PC-9 (cell line): ENCODE measurements at regions not wholly inside any gene's neighbourhood (a gene's known extent, or its start where the extent isn't known, plus 50 kb on each side); places are given as distances from the start of the nearest gene placed in this dataset.

Experiments used
- BruUV-seq: library from RNA; stranded (reverse); fragments of 400-500 nt; replicated peaks from 2 replicates; lab custom pipeline; 2021; lab: Mats Ljungman, UMichigan
- CTCF ChIA-PET: fragments of 300-600 bp; sonication (Branson Sonifier 250); formaldehyde crosslinking; loops from one replicate; lab custom pipeline; 2022; ENCODE audit warnings: antibody characterized with exemption; lab: Charles Lee
- POLR2A ChIA-PET: fragments of 300-600 bp; sonication (Branson Sonifier 250); formaldehyde crosslinking; loops from one replicate; lab custom pipeline; 2022; ENCODE audit warnings: antibody characterized with exemption; ENCODE audit not compliant: unreplicated experiment; lab: Charles Lee
- DNase-seq, 2 experiments: peaks; one replicate each; pipeline versions ENCODE4 v3.0.0 to v3.0.0-alpha.2; 2015 to 2022; ENCODE audit warnings: mixed read lengths in 1 of 2
- H2AFZ ChIP-seq: fragments of 200-600 bp; sonication (generic); 2 replicates; pipeline ENCODE4 v1.8.1; 2017; ENCODE audit warnings: antibody characterized with exemption
- H3F3A ChIP-seq: fragments of 200-600 bp; sonication (generic); 2 replicates; pipeline ENCODE4 v1.8.1; 2017; ENCODE audit warnings: antibody characterized with exemption, mild to moderate bottlenecking, low read depth; ENCODE audit not compliant: insufficient read depth
- H3K27ac ChIP-seq: fragments of 200-600 bp; sonication (generic); 2 replicates; pipeline ENCODE4 v1.6.1; 2016; ENCODE audit warnings: mixed run types
- H3K27me3 ChIP-seq: fragments of 200-600 bp; sonication (generic); 2 replicates; pipeline ENCODE4 v1.6.1; 2016; ENCODE audit warnings: low read depth, mixed run types; ENCODE audit not compliant: insufficient read depth
- H3K36me3 ChIP-seq: fragments of 200-600 bp; sonication (generic); 2 replicates; pipeline ENCODE4 v1.6.1; 2016; ENCODE audit warnings: low read depth, mixed run types
- H3K4me1 ChIP-seq: fragments of 200-600 bp; sonication (generic); replicated peaks from 2 replicates; pipeline ENCODE4 v1.6.1; 2016; ENCODE audit warnings: mixed run types; ENCODE audit not compliant: insufficient read depth
- H3K4me2 ChIP-seq: fragments of 200-600 bp; sonication (generic); 2 replicates; pipeline ENCODE4 v1.6.1; 2017; ENCODE audit warnings: mixed run types
- H3K4me3 ChIP-seq: fragments of 200-600 bp; sonication (generic); 2 replicates; pipeline ENCODE4 v1.6.1; 2016; ENCODE audit warnings: mixed run types
- H3K79me2 ChIP-seq: fragments of 200-600 bp; sonication (generic); 2 replicates; pipeline ENCODE4 v1.6.1; 2017; ENCODE audit warnings: low read depth, mixed run types
- H3K9me2 ChIP-seq: fragments of 200-600 bp; sonication (generic); 2 replicates; pipeline ENCODE4 v1.8.1; 2017; ENCODE audit warnings: mild to moderate bottlenecking; ENCODE audit not compliant: insufficient read depth
- H3K9me3 ChIP-seq: fragments of 200-600 bp; sonication (generic); 2 replicates; pipeline ENCODE4 v1.8.1; 2016; ENCODE audit warnings: low read depth; ENCODE audit not compliant: insufficient read depth
- H4K20me1 ChIP-seq: fragments of 200-600 bp; sonication (generic); 2 replicates; pipeline ENCODE4 v1.8.1; 2017; ENCODE audit not compliant: insufficient read depth
- CTCF ChIP-seq: fragments of 200-600 bp; sonication (generic); conservative IDR thresholded peaks from 2 replicates; pipeline ENCODE4 v1.6.1; 2017; ENCODE audit warnings: mixed run types, antibody characterized with exemption, mild to moderate bottlenecking, moderate library complexity
- EZH2 ChIP-seq: fragments of 200-600 bp; sonication (generic); IDR thresholded peaks from 2 replicates; pipeline ENCODE4 v1.8.0; 2017; ENCODE audit warnings: antibody characterized with exemption, low read depth
- intact Hi-C: fragments of 100-400 bp; cut with micrococcal nuclease; formaldehyde crosslinking; loops from one replicate; pipeline ENCODE4 v1.10.0; 2022; ENCODE audit not compliant: unreplicated experiment

- no peak for DNase-seq
- Histone ChIP-seq H4K20me1 (no peaks in the 10 kb centered on the region), H3K9me3 (no peaks in the 10 kb centered on the region), H3K27me3 (no peaks in the 10 kb centered on the region), H2AFZ (no peak overlapping the region), H3K36me3 (no peaks in the 10 kb centered on the region), H3F3A (no peaks in the 10 kb centered on the region), H3K4me2 (no peak overlapping the region), H3K27ac (no peak overlapping the region), H3K4me3 (no peak overlapping the region), H3K79me2 (no peaks in the 10 kb centered on the region), H3K4me1 (no peaks in the 10 kb centered on the region), H3K9me2 (no peaks in the 10 kb centered on the region)
- ChIA-PET CTCF (no interaction called here), POLR2A (no interaction called here)
- BruUV-seq, result no TSS peak
- intact Hi-C loops, result no loop called here
- TF ChIP-seq CTCF, result no peak
- TF ChIP-seq EZH2, result no peak
Observed at GRCh38 chr2:139626128-139626527, 845.9 kb upstream of the NXPH2 start.

- H4K20me1 ChIP-seq, result no peaks in the 10 kb centered on the region
- H3F3A ChIP-seq, result no peaks in the 10 kb centered on the region
- intact Hi-C loops, result no loop called here
Observed at GRCh38 chr2:139622691-139623090, 842.5 kb upstream of the NXPH2 start.

GRCh38 chr2:139617747-139618146, 837.6 kb upstream of the NXPH2 start:
- POLR2A ChIA-PET, result no interaction called here
- no TSS peak for BruUV-seq
- H3K4me3 ChIP-seq, result no peak overlapping the region

More at GRCh38 chr2:139622691-139623090, 842.5 kb upstream of the NXPH2 start:
- no peaks in the 10 kb centered on the region for H3K27me3 ChIP-seq
- no peaks in the 10 kb centered on the region for H3K36me3 ChIP-seq
- no TSS peak for BruUV-seq
- POLR2A ChIA-PET, result no interaction called here
- no peak for TF ChIP-seq CTCF
- TF ChIP-seq EZH2, result no peak
- no peaks in the 10 kb centered on the region for H3K4me1 ChIP-seq
- CTCF ChIA-PET, result no interaction called here
- H3K79me2 ChIP-seq, result no peaks in the 10 kb centered on the region
- no peak overlapping the region for H3K4me3 ChIP-seq
- DNase-seq, result no peak
- H3K27ac ChIP-seq, result no peak overlapping the region
- no peaks in the 10 kb centered on the region for H3K9me2 ChIP-seq
- H3K4me2 ChIP-seq, result no peak overlapping the region
- H2AFZ ChIP-seq, result no peak overlapping the region
- no peaks in the 10 kb centered on the region for H3K9me3 ChIP-seq

More at GRCh38 chr2:139617747-139618146, 837.6 kb upstream of the NXPH2 start:
- no peaks in the 10 kb centered on the region for H3K79me2 ChIP-seq
- CTCF ChIA-PET, result no interaction called here
- H4K20me1 ChIP-seq, result no peaks in the 10 kb centered on the region
- no peak overlapping the region for H3K4me2 ChIP-seq
- no peaks in the 10 kb centered on the region for H3K27me3 ChIP-seq
- no peaks in the 10 kb centered on the region for H3K9me3 ChIP-seq
- TF ChIP-seq EZH2 (no peak), CTCF (no peak)
- H3K27ac ChIP-seq, result no peak overlapping the region
- no peak for DNase-seq
- no peaks in the 10 kb centered on the region for H3K9me2 ChIP-seq
- intact Hi-C loops, result no loop called here
- H3K36me3 ChIP-seq, result no peaks in the 10 kb centered on the region
- no peaks in the 10 kb centered on the region for H3F3A ChIP-seq
- no peak overlapping the region for H2AFZ ChIP-seq
- no peaks in the 10 kb centered on the region for H3K4me1 ChIP-seq
